Neural crest cell (in vitro differentiated cells): ENCODE measurements at regions not wholly inside any gene's neighbourhood (a gene's known extent, or its start where the extent isn't known, plus 50 kb on each side); places are given as distances from the start of the nearest gene placed in this dataset.

Source experiments
- DNase-seq: peaks from one replicate; pipeline ENCODE4 v3.0.0; 2021; ENCODE audit warnings: low read depth, mixed read lengths, low spot score
- H3K27ac Mint-ChIP-seq: one replicate; pipeline ENCODE4 v1.8.0; 2021; ENCODE audit warnings: mild to moderate bottlenecking, mixed read lengths; ENCODE audit not compliant: unreplicated experiment
- H3K27me3 Mint-ChIP-seq: 2 replicates; pipeline ENCODE4 v1.8.0; 2021; ENCODE audit warnings: low read depth, mild to moderate bottlenecking, mixed read lengths
- H3K36me3 Mint-ChIP-seq: 2 replicates; pipeline ENCODE4 v1.8.0; 2021; ENCODE audit warnings: low read depth, mild to moderate bottlenecking, mixed read lengths
- H3K4me1 Mint-ChIP-seq: 2 replicates; pipeline ENCODE4 v1.8.0; 2021; ENCODE audit warnings: mixed read lengths
- H3K4me3 Mint-ChIP-seq: one replicate; pipeline ENCODE4 v1.8.0; 2021; ENCODE audit warnings: mild to moderate bottlenecking, mixed read lengths
- H3K9me3 Mint-ChIP-seq: 2 replicates; pipeline ENCODE4 v1.8.0; 2021; ENCODE audit warnings: mixed read lengths
- CTCF ChIP-seq: fragments of 200-600 bp; sonication (generic); conservative IDR thresholded peaks from 2 replicates; pipeline ENCODE4 v1.5.0; 2021; ENCODE audit warnings: antibody characterized with exemption, mild to moderate bottlenecking

GRCh38 chr4:10856271-10856782 lies 171.8 kb upstream of the CLNK start:
- Mint-ChIP-seq H3K36me3 (no peaks in the 10 kb centered on the region), H3K4me1 (no peaks in the 10 kb centered on the region), H3K27me3 (no peaks in the 10 kb centered on the region), H3K27ac (no peak overlapping the region), H3K9me3 (peaks cover 8% of the 10 kb centered on the region), H3K4me3 (no peak overlapping the region)
- no peak for TF ChIP-seq CTCF
- DNase-seq, result no peak

- DNase-seq, result no peak
- Mint-ChIP-seq H3K27me3 (no peaks in the 10 kb centered on the region), H3K4me3 (no peak overlapping the region), H3K9me3 (peaks cover 5% of the 10 kb centered on the region), H3K27ac (no peak overlapping the region), H3K36me3 (no peaks in the 10 kb centered on the region), H3K4me1 (peaks cover 5% of the 10 kb centered on the region)
- TF ChIP-seq CTCF, result no peak
Measured at GRCh38 chr4:10853196-10853595, 168.6 kb upstream of the CLNK start.

DNA sequence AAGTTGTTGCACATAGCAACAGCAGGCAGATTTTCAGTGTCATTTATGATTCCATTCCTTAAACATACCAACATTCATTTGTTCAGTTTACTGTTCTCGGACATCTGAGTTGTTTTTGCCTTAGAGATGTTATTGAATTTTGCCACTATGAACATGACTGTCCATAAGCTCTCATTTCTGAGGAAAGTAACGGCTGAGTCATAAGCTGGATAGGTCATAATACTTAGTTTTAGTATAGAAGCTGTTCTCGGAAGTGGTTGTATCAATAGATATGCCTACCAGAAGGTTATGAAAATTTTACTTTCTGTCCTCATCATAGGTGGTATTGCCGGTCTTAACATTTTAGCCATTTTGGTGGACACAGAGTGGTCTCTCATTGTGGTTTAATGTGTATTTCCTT lies 157.1 kb upstream of the CLNK start:
- H3K36me3 Mint-ChIP-seq, result no peaks in the 10 kb centered on the region

DNA sequence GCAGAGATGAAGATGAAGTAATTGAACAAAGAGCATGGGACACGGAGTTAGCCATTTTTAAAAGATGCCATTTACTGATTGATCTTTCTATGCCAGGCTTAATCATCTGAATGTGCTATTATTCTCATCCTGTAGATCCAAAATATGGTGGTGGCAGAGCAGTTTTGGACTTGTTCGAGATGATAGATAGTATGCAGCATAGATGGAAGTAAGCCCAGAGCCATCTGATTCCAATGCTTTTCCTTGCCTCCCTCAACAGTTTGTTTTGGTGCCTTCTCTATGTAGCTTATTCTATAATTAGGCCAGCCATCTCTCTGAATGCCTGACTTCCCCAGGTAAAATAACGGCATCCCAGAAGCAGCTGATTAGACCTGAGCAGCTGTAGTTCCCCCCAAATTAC lies 152.6 kb upstream of the CLNK start:
- Mint-ChIP-seq H3K4me3 (no peak overlapping the region), H3K9me3 (peaks cover 7% of the 10 kb centered on the region)

More for the DNA sequence above, 157.1 kb upstream of the CLNK start:
- Mint-ChIP-seq H3K27me3 (no peaks in the 10 kb centered on the region), H3K27ac (no peak overlapping the region), H3K4me3 (no peak overlapping the region), H3K4me1 (no peaks in the 10 kb centered on the region), H3K9me3 (no peaks in the 10 kb centered on the region)
- TF ChIP-seq CTCF, result no peak
- no peak for DNase-seq

DNA sequence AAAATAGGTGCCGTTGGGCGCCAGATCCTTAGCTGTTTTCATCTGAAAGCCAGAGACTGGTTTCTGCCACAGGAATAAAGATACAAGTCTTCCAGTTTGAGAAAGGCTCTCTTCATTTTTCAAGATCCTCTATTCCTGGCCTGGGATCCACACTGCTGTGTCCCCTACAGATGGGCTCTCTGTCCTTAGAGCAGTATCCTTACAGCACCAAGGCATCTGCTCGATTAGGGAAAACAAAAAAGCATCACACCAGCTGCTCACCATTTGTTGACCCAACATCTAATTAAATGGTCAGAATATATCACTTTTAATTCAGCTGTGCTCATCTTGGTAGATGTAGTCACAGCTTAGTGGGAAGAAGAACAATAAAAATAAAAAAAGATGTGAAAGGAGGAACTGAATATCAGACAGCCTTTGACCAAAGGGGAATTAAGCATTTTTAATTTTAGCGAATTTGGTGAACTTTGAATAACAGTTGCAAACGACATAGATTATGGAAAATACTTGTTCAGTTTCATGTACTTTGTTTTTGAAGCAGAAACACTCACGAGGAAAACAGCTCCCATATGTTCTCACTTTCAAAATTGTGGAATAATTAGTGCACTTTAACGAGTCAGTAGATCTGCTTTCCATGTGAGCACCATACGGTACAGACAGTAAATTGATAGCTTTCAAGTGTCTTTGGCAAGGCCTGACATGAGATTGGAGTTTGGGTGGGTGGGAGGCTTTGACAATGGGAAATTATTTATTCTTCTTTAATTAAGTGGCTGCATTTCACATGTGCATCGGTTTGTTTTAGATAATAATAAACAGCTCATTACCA lies 148.4 kb upstream of the CLNK start:
- Mint-ChIP-seq H3K36me3 (no peaks in the 10 kb centered on the region), H3K27ac (no peak overlapping the region), H3K4me1 (peaks cover 4% of the 10 kb centered on the region), H3K27me3 (no peaks in the 10 kb centered on the region), H3K9me3 (peaks cover 10% of the 10 kb centered on the region), H3K4me3 (no peak overlapping the region)
- TF ChIP-seq CTCF, result no peak
- no peak for DNase-seq

More for the DNA sequence above, 152.6 kb upstream of the CLNK start:
- peaks cover 4% of the 10 kb centered on the region for H3K4me1 Mint-ChIP-seq
- H3K27ac Mint-ChIP-seq, result no peak overlapping the region
- DNase-seq, result no peak
- H3K36me3 Mint-ChIP-seq, result no peaks in the 10 kb centered on the region
- no peaks in the 10 kb centered on the region for H3K27me3 Mint-ChIP-seq
- no peak for TF ChIP-seq CTCF
